Stimulated activated CD4-positive, alpha-beta T cell treated with anti-CD3 and anti-CD28 coated beads, TNF-alpha, amount 100 ng/mL, for 24 hours (primary cell): ENCODE measurements at regions not wholly inside any gene's neighbourhood (a gene's known extent, or its start where the extent isn't known, plus 50 kb on each side); places are given as distances from the start of the nearest gene placed in this dataset.

ENCODE experiments used
- DNase-seq, 3 experiments: peaks; one replicate each; pipeline ENCODE4 v3.0.0-alpha.2; 2020; ENCODE audit warnings: low read depth in 3 of 3

GRCh38 chrX:43580621-43581020 is 75.5 kb upstream of the MAOA start:
- no peak for DNase-seq

GRCh38 chrX:43581167-43581566 is 74.9 kb upstream of the MAOA start:
- DNase-seq = no peak

- no peak for DNase-seq
These were observed 74.1 kb upstream of the MAOA start for GRCh38 chrX:43581888-43582539.

GRCh38 chrX:43582540-43582913 is 73.6 kb upstream of the MAOA start:
- DNase-seq = no peak

GRCh38 chrX:43585922-43586321 is 70.2 kb upstream of the MAOA start:
- DNase-seq = no peak

GRCh38 chrX:43586830-43587229 is 69.3 kb upstream of the MAOA start:
- no peak for DNase-seq

- no peak for DNase-seq
These were observed 66.4 kb upstream of the MAOA start for GRCh38 chrX:43589735-43590134.

- DNase-seq = no peak
These were observed 65.9 kb upstream of the MAOA start for GRCh38 chrX:43590150-43590549.

- no peak for DNase-seq
These were observed 63.5 kb upstream of the MAOA start for GRCh38 chrX:43592597-43592996.

- no peak for DNase-seq
These were observed 60.2 kb upstream of the MAOA start for GRCh38 chrX:43595931-43596330.

- no peak for DNase-seq
These were observed 51.3 kb upstream of the MAOA start for GRCh38 chrX:43604753-43605152.

GRCh38 chrX:43605351-43605750 is 50.7 kb upstream of the MAOA start:
- no peak for DNase-seq
